Subcutaneous abdominal adipose tissue (tissue), 5 donors: ENCODE measurements at regions not wholly inside any gene's neighbourhood (a gene's known extent, or its start where the extent isn't known, plus 50 kb on each side); places are given as distances from the start of the nearest gene placed in this dataset.
A peak's percentile ranks its signal among the peaks of the same experiment; 100 is the strongest.
"Not testable (repeated sequence)": the region's sequence is repeated elsewhere in the genome, so short reads cannot be mapped to it uniquely, and the experiment has no call there.

Source experiments
- H3K27ac ChIP-seq: one replicate; pipeline ENCODE4 v1.7.0; 2013; ENCODE audit warnings: low read depth, mild to moderate bottlenecking, inconsistent platforms, low read length, moderate library complexity
- H3K27me3 ChIP-seq, 5 donors: one replicate each; pipeline ENCODE4 v1.7.0; 2013; ENCODE audit warnings: low read length in 5 of 5, inconsistent platforms in 1 of 5; ENCODE audit not compliant: control insufficient read depth in 5 of 5, insufficient read depth in 4 of 5
- H3K36me3 ChIP-seq, 5 donors: one replicate each; pipeline ENCODE4 v1.7.0; 2013; ENCODE audit warnings: low read length in 5 of 5; ENCODE audit not compliant: control insufficient read depth in 5 of 5, insufficient read depth in 5 of 5
- H3K4me1 ChIP-seq, 5 donors: one replicate each; pipeline ENCODE4 v1.7.0; 2013; ENCODE audit warnings: low read length in 5 of 5, mild to moderate bottlenecking in 3 of 5, moderate library complexity in 1 of 5; ENCODE audit not compliant: control insufficient read depth in 5 of 5, insufficient read depth in 5 of 5
- H3K4me3 ChIP-seq, 5 donors: one replicate each; pipeline ENCODE4 v1.7.0; 2013; ENCODE audit warnings: low read length in 5 of 5, low read depth in 1 of 5
- H3K9ac ChIP-seq, 5 donors: one replicate each; pipeline ENCODE4 v1.7.0; 2013; ENCODE audit warnings: low read length in 5 of 5, mild to moderate bottlenecking in 4 of 5, moderate library complexity in 3 of 5
- H3K9me3 ChIP-seq, 5 donors: one replicate each; pipeline ENCODE4 v1.7.0; 2013; ENCODE audit warnings: low read length in 5 of 5; ENCODE audit not compliant: control insufficient read depth in 5 of 5
- donor health status: healthy.
- donor health status: healthy.
- donor health status: healthy.
- donor health status: healthy.
- donor health status: healthy.

- H3K9ac ChIP-seq: no peak overlapping the region
- H3K36me3 ChIP-seq: no peaks in the 10 kb centered on the region
- no peak overlapping the region for H3K27ac ChIP-seq
- H3K4me3 ChIP-seq: no peak overlapping the region
- no peaks in the 10 kb centered on the region for H3K27me3 ChIP-seq
- no peaks in the 10 kb centered on the region for H3K4me1 ChIP-seq
- peaks cover 0 to 3% (median 0%) of the 10 kb centered on the region in 5 donors for H3K9me3 ChIP-seq
Observed at GRCh38 chr2:175619179-175620045, 382.7 kb downstream of the LNPK start.

GRCh38 chr2:175612280-175612679, 389.8 kb downstream of the LNPK start:
- H3K36me3 ChIP-seq: no peaks in the 10 kb centered on the region
- H3K4me1 ChIP-seq: no peaks in the 10 kb centered on the region
- no peaks in the 10 kb centered on the region for H3K9me3 ChIP-seq

GRCh38 chr2:175606010-175606841, 395.8 kb downstream of the LNPK start:
- H3K9ac ChIP-seq: no peak overlapping the region
- no peak overlapping the region for H3K27ac ChIP-seq
- H3K4me3 ChIP-seq: no peak overlapping the region
- H3K4me1 ChIP-seq: no peaks in the 10 kb centered on the region
- no peaks in the 10 kb centered on the region for H3K36me3 ChIP-seq
- no peaks in the 10 kb centered on the region for H3K27me3 ChIP-seq
- no peaks in the 10 kb centered on the region for H3K9me3 ChIP-seq

More at GRCh38 chr2:175612280-175612679, 389.8 kb downstream of the LNPK start:
- H3K4me3 ChIP-seq: no peak overlapping the region
- no peaks in the 10 kb centered on the region for H3K27me3 ChIP-seq
- no peak overlapping the region for H3K27ac ChIP-seq
- H3K9ac ChIP-seq: no peak overlapping the region

GRCh38 chr2:175605640-175606009, 396.4 kb downstream of the LNPK start:
- Histone ChIP-seq H3K9me3 (no peaks in the 10 kb centered on the region), H3K27ac (no peak overlapping the region), H3K4me1 (peaks cover 0 to 5% (median 4%) of the 10 kb centered on the region in 5 donors), H3K27me3 (no peaks in the 10 kb centered on the region), H3K4me3 (no peak overlapping the region), H3K36me3 (no peaks in the 10 kb centered on the region), H3K9ac (no peak overlapping the region)

- Histone ChIP-seq H3K9me3 (no peaks in the 10 kb centered on the region), H3K9ac (no peak overlapping the region), H3K27me3 (no peaks in the 10 kb centered on the region), H3K27ac (no peak overlapping the region), H3K36me3 (no peaks in the 10 kb centered on the region), H3K4me3 (no peak overlapping the region), H3K4me1 (peaks cover 0 to 17% (median 9%) of the 10 kb centered on the region in 5 donors)
Observed at GRCh38 chr2:175601969-175602368, 400.1 kb downstream of the LNPK start.

- no peaks in the 10 kb centered on the region for H3K27me3 ChIP-seq
- H3K27ac ChIP-seq: peak overlapping the region; percentile 79
- peak overlapping the region in 3 of 5 donors; percentile 2 to 48 (median 32) for H3K9ac ChIP-seq
- peaks cover 0 to 17% (median 9%) of the 10 kb centered on the region in 5 donors for H3K4me1 ChIP-seq
- H3K36me3 ChIP-seq: no peaks in the 10 kb centered on the region
- H3K4me3 ChIP-seq: no peak overlapping the region
- peaks cover 0 to 2% (median 0%) of the 10 kb centered on the region in 5 donors for H3K9me3 ChIP-seq
Observed at GRCh38 chr2:175599966-175600831, 401.9 kb downstream of the LNPK start.

- peaks cover 0 to 2% (median 0%) of the 10 kb centered on the region in 5 donors for H3K9me3 ChIP-seq
- H3K9ac ChIP-seq: no peak overlapping the region
- peaks cover 0 to 17% (median 9%) of the 10 kb centered on the region in 5 donors for H3K4me1 ChIP-seq
- H3K27ac ChIP-seq: no peak overlapping the region
- no peaks in the 10 kb centered on the region for H3K36me3 ChIP-seq
- no peaks in the 10 kb centered on the region for H3K27me3 ChIP-seq
- no peak overlapping the region for H3K4me3 ChIP-seq
Observed at GRCh38 chr2:175597286-175597685, 404.8 kb downstream of the LNPK start.

- Histone ChIP-seq H3K36me3 (no peaks in the 10 kb centered on the region), H3K27ac (no peak overlapping the region)
Observed at GRCh38 chr2:175595139-175595538, 406.9 kb downstream of the LNPK start.

GRCh38 chr2:175593686-175594525, 408.2 kb downstream of the LNPK start:
- not testable (repeated sequence) for H3K27me3 ChIP-seq, H3K4me3 ChIP-seq, H3K27ac ChIP-seq, H3K9me3 ChIP-seq, H3K36me3 ChIP-seq, H3K9ac ChIP-seq, H3K4me1 ChIP-seq

More at GRCh38 chr2:175595139-175595538, 406.9 kb downstream of the LNPK start:
- no peaks in the 10 kb centered on the region for H3K27me3 ChIP-seq
- no peak overlapping the region for H3K4me3 ChIP-seq
- H3K9me3 ChIP-seq: peaks cover 0 to 2% (median 0%) of the 10 kb centered on the region in 5 donors
- no peak overlapping the region for H3K9ac ChIP-seq
- H3K4me1 ChIP-seq: peaks cover 0 to 7% (median 4%) of the 10 kb centered on the region in 5 donors
